HUES64 (cell line): ENCODE measurements at regions not wholly inside any gene's neighbourhood (a gene's known extent, or its start where the extent isn't known, plus 50 kb on each side); places are given as distances from the start of the nearest gene placed in this dataset.

ENCODE experiments used
- H3K27ac ChIP-seq: 2 replicates; pipeline ENCODE4 v1.7.0; 2013; ENCODE audit warnings: low read depth, low read length, inconsistent platforms
- H3K27me3 ChIP-seq: 2 replicates; pipeline ENCODE4 v1.6.1; 2013; ENCODE audit warnings: mild to moderate bottlenecking, low read length; ENCODE audit not compliant: insufficient read depth
- H3K36me3 ChIP-seq: 2 replicates; pipeline ENCODE4 v1.6.1; 2013; ENCODE audit warnings: mild to moderate bottlenecking, low read length; ENCODE audit not compliant: insufficient read depth
- H3K4me1 ChIP-seq: 2 replicates; pipeline ENCODE4 v1.6.1; 2013; ENCODE audit warnings: mild to moderate bottlenecking, low read length, moderate library complexity; ENCODE audit not compliant: insufficient read depth
- H3K4me3 ChIP-seq: 2 replicates; pipeline ENCODE4 v1.5.1; 2013; ENCODE audit warnings: mild to moderate bottlenecking, low read length, moderate library complexity
- H3K9ac ChIP-seq: 2 replicates; pipeline ENCODE4 v1.6.1; 2013; ENCODE audit warnings: mild to moderate bottlenecking, low read depth, low read length
- H3K9me3 ChIP-seq: 2 replicates; pipeline ENCODE4 v1.6.1; 2013; ENCODE audit warnings: low read depth, low read length; ENCODE audit not compliant: insufficient read depth
- WGBS: fragments of 150-250, 120-280 bp; methylation state at CpG from one replicate; pipeline ENCODE4 v1.1.7; 2013; ENCODE audit warnings: missing lambda C conversion rate; 5-methylcytosine and 5-hydroxymethylcytosine counted together

DNA sequence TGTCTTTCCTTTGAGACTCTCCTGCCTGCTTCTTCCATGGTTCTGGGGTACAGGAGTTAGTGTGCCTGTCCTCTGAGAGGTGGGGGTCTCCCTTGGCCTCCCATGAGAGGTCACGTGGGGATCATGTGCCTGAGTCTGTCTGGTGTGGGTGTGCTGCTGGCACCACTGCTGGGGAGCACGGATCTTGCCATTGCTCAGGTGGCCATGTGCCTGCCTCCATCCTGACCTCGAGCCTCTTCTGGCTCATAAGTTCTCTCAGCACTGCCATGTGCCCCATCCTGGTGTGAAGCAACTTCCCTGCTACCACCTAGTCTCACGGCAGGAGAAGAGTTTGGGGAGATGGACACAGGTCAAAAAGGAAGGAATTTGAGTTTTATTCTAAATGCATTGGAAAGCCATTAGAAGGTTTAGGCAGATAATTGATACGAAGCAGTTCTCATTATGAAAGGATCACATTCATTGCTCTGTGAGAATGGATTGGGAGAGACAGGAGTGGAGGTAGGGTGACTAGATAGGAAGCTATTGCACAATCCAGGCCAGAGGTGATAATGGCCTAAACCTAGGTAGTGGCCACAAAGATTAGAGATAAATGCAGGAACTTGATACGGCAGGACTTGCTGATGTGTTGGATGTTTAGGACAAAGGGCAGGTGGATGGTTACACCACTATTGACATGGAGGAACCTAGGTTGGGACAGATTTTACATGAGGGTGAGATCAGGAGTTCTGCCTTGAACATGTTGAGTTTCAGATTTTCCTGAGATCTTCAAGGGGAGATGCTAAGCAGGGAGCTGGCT lies 173.0 kb upstream of the RORA start:
- Histone ChIP-seq H3K36me3 (no peaks in the 10 kb centered on the region), H3K4me1 (no peaks in the 10 kb centered on the region), H3K9me3 (no peaks in the 10 kb centered on the region), H3K4me3 (no peak overlapping the region), H3K27me3 (no peaks in the 10 kb centered on the region), H3K27ac (no peak overlapping the region), H3K9ac (no peak overlapping the region)
- 90% methylated on average over 6 of the region's 6 CpGs for WGBS

DNA sequence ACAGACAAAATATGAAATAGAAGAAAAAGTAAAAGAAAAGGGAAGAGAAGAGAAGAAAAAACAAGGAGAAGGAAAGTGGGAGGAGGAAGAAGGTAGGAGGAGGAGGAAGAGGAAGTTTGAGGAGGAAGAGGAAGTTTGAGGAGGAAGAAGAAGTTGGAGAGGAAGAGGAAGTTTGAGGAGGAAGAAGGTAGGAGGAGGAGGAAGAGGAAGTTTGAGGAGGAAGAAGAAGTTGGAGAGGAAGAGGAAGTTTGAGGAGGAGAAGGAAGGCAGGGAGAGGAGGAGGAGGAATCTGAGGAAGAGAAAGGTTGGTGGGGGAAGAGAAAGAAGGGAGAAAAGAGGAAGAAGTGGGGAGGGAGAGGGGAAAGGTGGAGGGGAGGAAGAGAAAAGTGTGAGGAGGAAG lies 169.2 kb upstream of the RORA start:
- Histone ChIP-seq H3K9me3 (no peaks in the 10 kb centered on the region), H3K27me3 (no peaks in the 10 kb centered on the region), H3K4me1 (no peaks in the 10 kb centered on the region), H3K36me3 (no peaks in the 10 kb centered on the region), H3K4me3 (no peak overlapping the region), H3K27ac (no peak overlapping the region), H3K9ac (no peak overlapping the region)

DNA sequence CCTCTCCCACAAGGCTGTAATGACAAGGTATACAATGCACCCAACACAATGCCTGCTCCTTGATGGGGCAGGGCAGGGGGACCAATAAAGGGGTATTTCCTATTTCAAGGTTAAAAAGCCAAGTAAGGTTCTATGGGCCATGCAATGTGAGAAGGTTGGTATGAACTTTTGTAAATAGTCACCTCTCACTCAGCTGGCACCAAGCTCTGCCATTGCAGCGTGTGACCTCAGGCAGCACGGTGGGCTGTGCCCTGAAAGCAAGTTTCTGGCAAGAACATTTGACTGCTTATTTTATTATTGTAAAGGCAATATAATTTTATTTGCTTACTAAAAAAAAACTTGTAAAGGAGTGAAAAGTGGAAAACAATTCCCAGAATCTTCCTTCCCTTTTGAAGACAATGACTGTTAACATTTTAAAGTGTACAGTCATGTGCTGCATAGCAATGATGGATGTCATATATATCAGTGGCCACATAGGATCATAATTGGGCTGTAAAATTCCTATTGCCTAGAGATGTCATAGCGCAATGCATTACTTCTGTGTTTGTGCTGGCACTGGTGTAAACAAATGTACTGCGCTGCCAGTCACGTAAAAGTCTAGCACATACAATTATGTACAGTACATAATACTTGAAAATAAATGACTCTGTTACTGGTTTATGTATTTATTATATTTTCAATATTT lies 167.3 kb upstream of the RORA start:
- no peak overlapping the region for H3K27ac ChIP-seq
- WGBS: 92% methylated on average over 3 of the region's 5 CpGs
- no peaks in the 10 kb centered on the region for H3K9me3 ChIP-seq
- no peak overlapping the region for H3K9ac ChIP-seq
- H3K4me1 ChIP-seq: no peaks in the 10 kb centered on the region
- H3K27me3 ChIP-seq: no peaks in the 10 kb centered on the region
- no peak overlapping the region for H3K4me3 ChIP-seq
- H3K36me3 ChIP-seq: no peaks in the 10 kb centered on the region

DNA sequence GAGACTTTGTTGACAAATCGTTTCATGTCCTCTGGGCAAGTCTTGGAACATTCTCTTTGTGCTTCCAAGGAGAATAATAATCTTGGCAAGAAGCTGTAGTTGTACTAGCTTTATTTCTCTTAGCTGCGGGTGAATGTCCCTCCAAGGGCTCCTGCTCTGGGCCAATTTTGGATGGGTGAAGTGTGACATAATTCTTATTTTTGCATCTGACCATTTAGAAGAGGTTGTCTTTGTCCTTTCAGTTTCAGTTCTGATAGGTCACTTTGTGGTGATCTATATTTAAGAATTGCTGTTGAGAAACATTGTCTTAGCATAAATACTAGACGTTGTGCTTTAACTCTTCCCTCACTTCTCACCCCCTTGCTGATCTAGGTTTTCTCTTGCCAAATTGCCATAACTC lies 164.8 kb upstream of the RORA start:
- H3K27ac ChIP-seq: no peak overlapping the region
- 92% methylated on average over 3 of the region's 3 CpGs for WGBS
- H3K4me3 ChIP-seq: no peak overlapping the region
- H3K4me1 ChIP-seq: no peaks in the 10 kb centered on the region
- H3K27me3 ChIP-seq: no peaks in the 10 kb centered on the region
- no peaks in the 10 kb centered on the region for H3K9me3 ChIP-seq
- H3K9ac ChIP-seq: no peak overlapping the region
- H3K36me3 ChIP-seq: no peaks in the 10 kb centered on the region

DNA sequence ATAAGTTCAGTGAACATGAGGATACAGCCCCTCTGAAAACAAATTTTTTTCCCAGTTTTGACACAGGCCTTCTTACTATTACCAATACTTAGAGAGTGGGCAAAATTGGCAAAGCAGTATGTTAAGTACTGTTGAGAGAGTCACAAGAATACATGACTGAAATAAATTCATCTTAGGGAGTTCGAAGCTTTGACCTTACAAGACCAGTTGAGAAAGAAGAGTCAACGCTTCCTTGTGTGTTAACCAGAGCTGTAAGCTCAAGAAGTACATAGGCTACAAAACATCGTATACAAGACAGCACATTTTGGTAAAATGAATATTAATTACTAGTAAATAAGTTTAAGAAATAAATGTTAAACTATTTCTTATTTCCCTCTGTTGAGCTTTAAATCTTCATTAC lies 164.4 kb upstream of the RORA start:
- Histone ChIP-seq H3K27me3 (no peaks in the 10 kb centered on the region), H3K36me3 (no peaks in the 10 kb centered on the region), H3K9me3 (no peaks in the 10 kb centered on the region), H3K4me3 (no peak overlapping the region), H3K27ac (no peak overlapping the region), H3K4me1 (no peaks in the 10 kb centered on the region), H3K9ac (no peak overlapping the region)
- 98% methylated on average over 2 of the region's 3 CpGs for WGBS

DNA sequence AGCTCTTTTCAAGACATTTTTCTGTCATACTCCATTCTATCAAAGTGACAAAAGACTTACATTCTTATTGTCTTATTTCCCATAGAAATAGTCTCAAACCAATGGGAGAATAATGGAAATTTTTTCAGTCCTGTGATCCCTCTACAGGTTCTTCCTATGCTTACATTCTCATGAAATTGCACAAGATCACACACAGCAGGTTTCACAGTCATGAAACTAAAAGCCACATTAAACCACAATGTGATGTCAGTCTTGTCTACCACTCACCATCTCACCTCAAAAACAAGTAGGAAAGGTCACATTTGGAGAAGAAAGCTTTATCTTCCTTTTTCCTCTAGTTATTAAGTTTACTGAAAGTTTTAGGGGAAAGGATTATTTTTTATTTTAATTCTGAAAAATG lies 161.0 kb upstream of the RORA start:
- H3K36me3 ChIP-seq: no peaks in the 10 kb centered on the region
- H3K9me3 ChIP-seq: 0 out of 2 replicates have a peak, but pooled peaks cover 1% of the 10 kb centered on the region
- H3K4me3 ChIP-seq: no peak overlapping the region
- no peaks in the 10 kb centered on the region for H3K27me3 ChIP-seq
- no peak overlapping the region for H3K9ac ChIP-seq
- no peak overlapping the region for H3K27ac ChIP-seq
- no peaks in the 10 kb centered on the region for H3K4me1 ChIP-seq

DNA sequence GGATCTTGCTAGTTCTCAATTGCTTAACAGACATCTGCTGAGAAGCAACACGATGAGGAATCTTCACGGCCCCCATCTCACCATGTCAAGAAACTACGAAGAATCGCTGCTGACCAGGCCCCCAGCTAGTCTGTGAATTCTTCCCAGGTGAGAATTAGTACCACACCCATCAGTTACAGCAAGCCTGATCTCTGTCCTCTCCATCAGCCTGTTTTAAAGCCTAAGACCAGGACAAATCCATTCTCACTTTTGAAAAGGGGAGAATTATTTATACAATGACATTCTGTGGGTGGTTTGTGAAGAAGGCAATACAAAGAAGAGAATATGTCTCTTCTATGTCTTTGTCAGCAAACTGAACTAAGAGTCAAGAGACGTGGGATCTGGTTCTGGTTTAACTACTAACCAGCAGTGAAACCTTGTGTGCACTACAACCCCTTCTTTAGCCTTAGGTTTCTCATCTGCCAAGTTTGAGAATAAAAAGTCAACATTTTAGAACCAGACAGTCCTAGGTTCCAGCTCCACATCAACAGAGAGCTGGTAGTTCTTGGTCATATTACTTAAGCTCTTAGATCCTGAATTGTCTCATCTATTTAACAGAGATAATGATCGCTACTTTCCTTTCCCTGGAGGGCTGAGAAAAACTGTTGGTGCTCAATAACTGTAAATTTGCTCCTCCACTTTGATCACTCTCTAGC lies 160.4 kb upstream of the RORA start:
- no peak overlapping the region for H3K4me3 ChIP-seq
- no peaks in the 10 kb centered on the region for H3K36me3 ChIP-seq
- H3K9ac ChIP-seq: no peak overlapping the region
- H3K27me3 ChIP-seq: no peaks in the 10 kb centered on the region
- H3K4me1 ChIP-seq: no peaks in the 10 kb centered on the region
- H3K27ac ChIP-seq: no peak overlapping the region
- 91% methylated on average over 6 of the region's 6 CpGs for WGBS
- 0 out of 2 replicates have a peak, but pooled peaks cover 3% of the 10 kb centered on the region for H3K9me3 ChIP-seq

DNA sequence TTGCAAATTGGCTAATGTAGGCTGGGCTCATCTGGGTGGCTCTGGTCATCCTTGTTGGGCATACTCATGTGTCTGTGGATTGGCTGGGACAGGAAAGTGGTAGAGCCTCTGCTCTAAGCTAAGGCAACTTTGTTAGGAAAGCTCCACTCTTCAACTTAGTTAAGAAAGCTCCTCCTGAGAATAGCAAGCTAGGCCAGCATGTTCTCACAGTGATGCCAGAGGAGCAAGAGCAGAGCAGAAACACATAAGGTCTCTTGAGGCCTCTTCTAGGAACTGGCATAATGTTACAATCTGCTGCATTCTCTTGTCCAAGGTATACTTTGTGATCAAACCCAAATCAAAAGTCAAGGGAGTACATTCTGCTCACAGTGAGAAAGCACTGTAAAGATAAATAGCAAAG lies 158.6 kb upstream of the RORA start:
- Histone ChIP-seq H3K27me3 (no peaks in the 10 kb centered on the region), H3K36me3 (no peaks in the 10 kb centered on the region), H3K4me1 (no peaks in the 10 kb centered on the region), H3K4me3 (no peak overlapping the region), H3K9me3 (0 out of 2 replicates have a peak, but pooled peaks cover 3% of the 10 kb centered on the region), H3K9ac (no peak overlapping the region), H3K27ac (no peak overlapping the region)

DNA sequence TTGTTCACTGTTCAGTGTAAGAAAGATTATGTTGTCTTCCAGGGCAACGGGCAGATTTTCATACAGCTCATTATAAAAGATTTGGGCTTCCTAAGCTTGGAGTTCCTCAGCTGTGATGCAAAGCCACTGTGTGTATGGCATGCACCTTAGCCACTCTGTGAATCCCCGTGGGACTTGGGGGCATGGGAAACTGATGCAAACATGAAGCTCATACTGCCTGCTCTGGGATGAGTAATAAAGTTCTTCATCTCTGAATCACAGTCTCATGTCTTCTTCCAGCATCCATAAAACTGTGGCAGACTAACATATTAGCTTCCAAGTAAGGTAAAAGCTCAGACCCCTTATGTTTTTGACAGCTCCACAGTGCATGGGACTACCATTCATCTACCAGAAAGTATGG lies 154.3 kb upstream of the RORA start:
- no peak overlapping the region for H3K9ac ChIP-seq
- WGBS: 82% methylated on average over 2 of the region's 2 CpGs
- H3K36me3 ChIP-seq: no peaks in the 10 kb centered on the region
- 0 out of 2 replicates have a peak, but pooled peaks cover 3% of the 10 kb centered on the region for H3K9me3 ChIP-seq
- H3K27me3 ChIP-seq: no peaks in the 10 kb centered on the region
- H3K27ac ChIP-seq: no peak overlapping the region
- peaks cover 6% of the 10 kb centered on the region; the same call in 1 of the 2 replicates for H3K4me1 ChIP-seq
- no peak overlapping the region for H3K4me3 ChIP-seq

DNA sequence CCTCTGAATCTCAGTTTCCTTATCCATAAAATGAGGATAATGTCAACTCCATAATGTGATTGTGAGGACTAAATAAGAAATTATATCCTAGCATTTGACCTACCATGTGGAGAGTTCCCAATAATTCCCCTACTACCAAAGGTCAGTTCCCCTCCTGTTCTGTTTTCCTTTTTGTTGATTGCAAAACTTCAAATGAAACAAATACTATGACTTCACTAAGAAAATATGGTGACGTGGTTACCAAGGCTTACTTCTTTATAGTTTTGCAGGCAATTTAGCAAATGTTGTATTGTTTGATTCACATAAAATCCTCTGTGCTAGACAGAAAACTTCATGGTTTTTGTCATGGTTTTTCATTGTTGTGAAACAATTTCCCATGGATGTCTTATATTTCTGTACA lies 153.8 kb upstream of the RORA start:
- Histone ChIP-seq H3K9me3 (0 out of 2 replicates have a peak, but pooled peaks cover 3% of the 10 kb centered on the region), H3K27ac (no peak overlapping the region), H3K9ac (no peak overlapping the region), H3K4me1 (peaks cover 6% of the 10 kb centered on the region; the same call in 1 of the 2 replicates), H3K36me3 (no peaks in the 10 kb centered on the region), H3K4me3 (no peak overlapping the region), H3K27me3 (no peaks in the 10 kb centered on the region)
- 75% methylated on average over 1 of the region's 1 CpG for WGBS

DNA sequence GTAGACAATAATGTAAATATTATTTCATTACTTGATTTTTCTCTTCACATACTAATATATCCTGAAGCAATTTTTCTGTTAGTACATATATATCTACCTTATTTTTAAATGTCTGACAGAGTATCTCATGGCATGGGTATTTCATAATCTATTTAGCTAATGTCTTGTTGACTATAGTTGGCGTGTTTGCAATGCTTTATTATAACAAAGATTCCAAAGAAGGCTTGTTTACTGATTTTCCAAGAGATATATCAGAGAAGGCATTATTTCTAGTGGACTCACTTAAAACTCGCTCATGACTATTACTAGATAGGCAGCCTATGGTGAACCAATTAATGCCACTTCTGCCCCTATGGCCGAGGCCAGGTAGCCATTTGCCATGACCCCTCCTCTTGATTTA lies 152.4 kb upstream of the RORA start:
- Histone ChIP-seq H3K36me3 (no peaks in the 10 kb centered on the region), H3K9ac (no peak overlapping the region), H3K27ac (no peak overlapping the region), H3K27me3 (no peaks in the 10 kb centered on the region), H3K4me1 (peaks cover 6% of the 10 kb centered on the region; the same call in 1 of the 2 replicates), H3K9me3 (0 out of 2 replicates have a peak, but pooled peaks cover 3% of the 10 kb centered on the region), H3K4me3 (no peak overlapping the region)
- 97% methylated on average over 3 of the region's 3 CpGs for WGBS
